Esophagus squamous epithelium (tissue), 5 donors: ENCODE measurements at regions not wholly inside any gene's neighbourhood (a gene's known extent, or its start where the extent isn't known, plus 50 kb on each side); places are given as distances from the start of the nearest gene placed in this dataset.

Experiments used
- DNase-seq: peaks from one replicate; lab custom pipeline; 2025; lab: John Stamatoyannopoulos, UW
- H3K27ac ChIP-seq, 4 donors: fragments of 200-600 bp; sonication (generic); one replicate each; pipeline ENCODE4 v1.5.1; 2016 to 2019; ENCODE audit warnings: mild to moderate bottlenecking in 1 of 4
- H3K27me3 ChIP-seq, 4 donors: fragments of 200-600 bp; sonication (generic); 1 replicate in 3 of 4; 2 replicates in 1 of 4; pipeline versions ENCODE4 v1.5.1 to v1.6.0; 2017 to 2021; ENCODE audit warnings: antibody characterized with exemption in 1 of 4
- H3K36me3 ChIP-seq, 3 donors: fragments of 200-600 bp; sonication (generic); one replicate each; pipeline ENCODE4 v1.5.1; 2016 to 2019
- H3K4me1 ChIP-seq, 3 donors: fragments of 200-600 bp; sonication (generic); one replicate each; pipeline ENCODE4 v1.5.1; 2017 to 2019
- H3K4me3 ChIP-seq, 4 donors: fragments of 200-600 bp; sonication (generic); 1 replicate in 3 of 4; 2 replicates in 1 of 4; pipeline ENCODE4 v1.5.1; 2016 to 2019; ENCODE audit warnings: mild to moderate bottlenecking in 2 of 4, moderate library complexity in 1 of 4
- H3K9me3 ChIP-seq, 3 donors: fragments of 200-600 bp; sonication (generic); one replicate each; pipeline ENCODE4 v1.5.1; 2016 to 2019
- POLR2A ChIP-seq, 4 donors: fragments of 450-650 bp; IDR thresholded peaks; one replicate each; pipeline ENCODE4 v1.6.1; 2017; ENCODE audit warnings: antibody characterized with exemption in 4 of 4, mild to moderate bottlenecking in 4 of 4, moderate library complexity in 3 of 4
- WGBS, 2 donors: methylation state at CpG; one replicate each; pipeline ENCODE4 v1.1.5; 2018; 5-methylcytosine and 5-hydroxymethylcytosine counted together
- intact Hi-C: fragments of 100-400 bp; cut with DNase I; formaldehyde crosslinking; loops from one replicate; pipeline ENCODE4 v1.15.0; 2022
- TF ChIP-seq, protein P1 (sequence below), 6 experiments: fragments of 450-650 bp in 4 of 6; fragments of 200-600 bp in 2 of 6; sonication (generic) in 2 of 6; IDR thresholded peaks; one replicate each; pipeline ENCODE4 v1.5.1; 2016 to 2019; ENCODE audit warnings: antibody characterized with exemption in 6 of 6, mild to moderate bottlenecking in 4 of 6, moderate library complexity in 4 of 6
- donor health status: DM: yes; HTN: yes; CAD: no.

DNA sequence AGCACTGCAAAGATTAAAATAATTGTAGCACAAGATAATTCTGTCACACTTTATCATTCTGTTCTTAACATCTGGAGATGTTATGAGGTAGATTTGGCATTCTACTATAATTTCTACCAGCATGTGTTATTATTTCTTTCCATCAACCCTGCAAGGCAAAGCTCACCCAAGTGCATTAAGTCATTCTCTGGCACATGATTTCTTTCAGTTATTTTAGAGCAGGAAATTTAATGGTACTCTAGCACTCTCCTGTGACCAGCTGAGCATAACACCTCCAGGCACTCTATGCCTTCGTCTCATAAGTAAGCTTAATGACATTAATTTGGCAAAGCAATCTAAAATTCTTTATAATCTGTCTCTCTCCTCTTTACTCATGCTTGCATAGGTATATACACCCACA lies 300.2 kb upstream of the GPR149 start:
- no peaks in the 10 kb centered on the region for H3K4me1 ChIP-seq
- no peaks in the 10 kb centered on the region for H3K36me3 ChIP-seq
- H3K27me3 ChIP-seq, result no peaks in the 10 kb centered on the region
- WGBS, 2 donors, result 14 to 27% methylated on average over 1 of the region's 1 CpG
- no peak overlapping the region for H3K27ac ChIP-seq
- intact Hi-C loops, result no loop called here
- no peak overlapping the region for H3K4me3 ChIP-seq
- no peak for TF ChIP-seq POLR2A (IDR thresholded peaks at IDR 0.05)
- TF ChIP-seq, protein P1, sequence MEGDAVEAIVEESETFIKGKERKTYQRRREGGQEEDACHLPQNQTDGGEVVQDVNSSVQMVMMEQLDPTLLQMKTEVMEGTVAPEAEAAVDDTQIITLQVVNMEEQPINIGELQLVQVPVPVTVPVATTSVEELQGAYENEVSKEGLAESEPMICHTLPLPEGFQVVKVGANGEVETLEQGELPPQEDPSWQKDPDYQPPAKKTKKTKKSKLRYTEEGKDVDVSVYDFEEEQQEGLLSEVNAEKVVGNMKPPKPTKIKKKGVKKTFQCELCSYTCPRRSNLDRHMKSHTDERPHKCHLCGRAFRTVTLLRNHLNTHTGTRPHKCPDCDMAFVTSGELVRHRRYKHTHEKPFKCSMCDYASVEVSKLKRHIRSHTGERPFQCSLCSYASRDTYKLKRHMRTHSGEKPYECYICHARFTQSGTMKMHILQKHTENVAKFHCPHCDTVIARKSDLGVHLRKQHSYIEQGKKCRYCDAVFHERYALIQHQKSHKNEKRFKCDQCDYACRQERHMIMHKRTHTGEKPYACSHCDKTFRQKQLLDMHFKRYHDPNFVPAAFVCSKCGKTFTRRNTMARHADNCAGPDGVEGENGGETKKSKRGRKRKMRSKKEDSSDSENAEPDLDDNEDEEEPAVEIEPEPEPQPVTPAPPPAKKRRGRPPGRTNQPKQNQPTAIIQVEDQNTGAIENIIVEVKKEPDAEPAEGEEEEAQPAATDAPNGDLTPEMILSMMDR (IDR thresholded peaks at IDR 0.05), result no peak
- H3K9me3 ChIP-seq, result no peaks in the 10 kb centered on the region
- DNase-seq, result no peak

DNA sequence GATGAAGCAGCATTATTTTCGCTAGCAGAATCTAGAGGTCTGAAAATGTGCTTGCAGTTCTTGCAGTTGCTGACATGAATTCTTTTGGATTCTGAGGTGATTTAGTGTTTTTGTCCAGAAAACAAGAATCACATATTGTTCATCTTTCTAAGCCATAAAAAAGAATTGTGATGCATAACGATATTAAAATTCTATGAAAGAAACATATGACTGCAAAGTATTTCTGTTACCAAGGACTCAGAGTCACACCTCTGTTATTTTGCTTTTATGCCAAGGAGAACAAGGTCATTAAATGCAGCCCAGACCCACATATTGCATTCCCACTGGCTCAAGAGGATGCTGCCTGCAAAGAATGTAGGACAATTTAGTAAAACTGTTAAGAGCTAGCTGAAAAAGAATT lies 299.8 kb upstream of the GPR149 start:
- H3K36me3 ChIP-seq, result no peaks in the 10 kb centered on the region
- no peak for DNase-seq
- no peak overlapping the region for H3K4me3 ChIP-seq
- intact Hi-C loops, result no loop called here
- no peak overlapping the region for H3K27ac ChIP-seq
- TF ChIP-seq POLR2A (IDR thresholded peaks at IDR 0.05), result no peak
- TF ChIP-seq, protein P1 (IDR thresholded peaks at IDR 0.05), result no peak
- H3K27me3 ChIP-seq, result no peaks in the 10 kb centered on the region
- no peaks in the 10 kb centered on the region for H3K9me3 ChIP-seq
- WGBS, 2 donors, result 62 to 71% methylated on average over 2 of the region's 2 CpGs
- H3K4me1 ChIP-seq, result no peaks in the 10 kb centered on the region

DNA sequence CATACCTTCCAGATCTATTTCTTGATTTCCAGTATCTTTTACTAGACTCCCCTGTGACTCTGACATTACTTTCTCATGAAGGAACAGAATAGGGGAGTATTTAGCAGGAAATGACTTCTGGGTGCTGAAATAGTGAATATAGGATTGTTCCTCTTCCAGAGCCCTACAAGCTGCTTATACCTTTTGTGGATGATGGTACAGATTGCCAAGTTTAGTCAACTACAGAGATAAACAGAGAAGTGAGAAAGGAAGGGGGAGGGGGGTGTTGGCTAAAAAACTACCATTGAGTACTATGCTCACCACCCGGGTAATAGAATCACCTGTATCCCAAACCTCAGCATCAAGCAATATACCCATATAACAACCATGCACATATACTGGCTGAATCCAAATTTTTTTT lies 298.3 kb upstream of the GPR149 start:
- intact Hi-C loops, result no loop called here
- H3K9me3 ChIP-seq, result no peaks in the 10 kb centered on the region
- 58 to 83% methylated on average over 1 of the region's 1 CpG for WGBS, 2 donors
- no peaks in the 10 kb centered on the region for H3K27me3 ChIP-seq
- H3K36me3 ChIP-seq, result no peaks in the 10 kb centered on the region
- TF ChIP-seq POLR2A (IDR thresholded peaks at IDR 0.05), result no peak
- TF ChIP-seq, protein P1 (IDR thresholded peaks at IDR 0.05), result no peak
- no peak overlapping the region for H3K4me3 ChIP-seq
- H3K4me1 ChIP-seq, result no peaks in the 10 kb centered on the region
- DNase-seq, result no peak
- no peak overlapping the region for H3K27ac ChIP-seq

DNA sequence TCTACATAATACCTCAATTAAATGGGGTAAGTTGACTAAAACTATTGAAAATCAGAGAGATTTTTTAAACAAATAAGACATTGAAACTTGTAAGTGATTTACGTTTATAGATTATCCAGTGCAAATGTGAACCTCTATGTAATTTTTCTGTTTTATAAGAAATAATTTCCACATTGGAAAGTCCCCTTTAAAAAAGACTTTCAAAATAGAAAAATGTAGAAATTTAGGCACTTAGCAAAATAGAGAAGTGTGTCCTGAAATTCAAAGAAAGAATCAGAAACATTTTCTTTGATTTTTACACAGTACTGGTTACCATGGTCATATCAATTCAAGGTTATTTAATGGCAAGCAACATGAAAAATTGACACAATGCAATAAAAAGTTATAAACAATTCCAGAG lies 290.9 kb upstream of the GPR149 start:
- WGBS, 2 donors, result 72 to 74% methylated on average over 1 of the region's 1 CpG
- no peak overlapping the region for H3K27ac ChIP-seq
- no peaks in the 10 kb centered on the region for H3K9me3 ChIP-seq
- TF ChIP-seq, protein P1 (IDR thresholded peaks at IDR 0.05), result no peak
- TF ChIP-seq POLR2A (IDR thresholded peaks at IDR 0.05), result no peak
- H3K4me1 ChIP-seq, result no peaks in the 10 kb centered on the region
- H3K27me3 ChIP-seq, result no peaks in the 10 kb centered on the region
- no peaks in the 10 kb centered on the region for H3K36me3 ChIP-seq
- intact Hi-C loops, result no loop called here
- no peak for DNase-seq
- H3K4me3 ChIP-seq, result no peak overlapping the region

DNA sequence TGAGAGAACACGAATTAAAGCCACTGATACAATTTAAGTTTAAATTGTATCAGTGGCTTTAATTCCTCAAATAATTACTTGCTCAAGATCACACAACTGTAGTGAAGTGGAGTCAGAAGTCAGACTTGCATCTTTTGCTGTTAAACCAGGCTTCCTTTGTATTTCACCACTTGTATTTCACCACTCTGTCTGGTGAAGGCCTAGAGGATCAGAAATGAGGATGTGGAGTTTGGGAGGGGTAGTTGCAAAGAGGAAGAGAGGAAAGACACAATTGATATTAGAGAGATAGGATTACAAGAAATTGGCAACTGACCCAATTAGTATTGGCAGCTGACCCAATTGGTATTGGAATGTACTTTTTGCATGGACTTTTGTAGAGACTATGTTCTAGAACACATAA lies 288.1 kb upstream of the GPR149 start:
- Histone ChIP-seq H3K4me1 (no peaks in the 10 kb centered on the region), H3K4me3 (no peak overlapping the region), H3K9me3 (no peaks in the 10 kb centered on the region), H3K36me3 (no peaks in the 10 kb centered on the region), H3K27me3 (no peaks in the 10 kb centered on the region), H3K27ac (no peak overlapping the region)
- intact Hi-C loops, result no loop called here
- DNase-seq, result no peak
- TF ChIP-seq, protein P1 (IDR thresholded peaks at IDR 0.05), result no peak
- TF ChIP-seq POLR2A (IDR thresholded peaks at IDR 0.05), result no peak
- 22 to 28% methylated on average over 1 of the region's 1 CpG for WGBS, 2 donors
